ENCODE measurements at regions not wholly inside any gene's neighbourhood (a gene's known extent, or its start where the extent isn't known, plus 50 kb on each side); places are given as distances from the start of the nearest gene placed in this dataset.
A peak's percentile ranks its signal among the peaks of the same experiment; 100 is the strongest.

GRCh38 chr9:108626743-108627142 is 229.0 kb downstream of the ACTL7B start:
- TF ChIP-seq CTCF (conservative IDR thresholded peaks at IDR 0.05; ENCODE audit: low read depth): no peak
- no peak for DNase-seq (ENCODE audit: low spot score)
- no peak overlapping the region for H3K27ac ChIP-seq
- POLR2A ChIA-PET (ENCODE audit: low non-redundant PET): no interaction called here
- CTCF ChIA-PET: no interaction called here

GRCh38 chr9:108621991-108622855 is 233.6 kb downstream of the ACTL7B start:
- DNase-seq (ENCODE audit: low spot score): peak; percentile 85
- ChIA-PET POLR2A (ENCODE audit: low non-redundant PET) (no interaction called here), CTCF (no interaction called here)
- H3K27ac ChIP-seq: no peak overlapping the region
- no peak for TF ChIP-seq CTCF (conservative IDR thresholded peaks at IDR 0.05; ENCODE audit: low read depth)

- no peak for DNase-seq (ENCODE audit: low spot score)
- H3K27ac ChIP-seq: no peak overlapping the region
- TF ChIP-seq CTCF (conservative IDR thresholded peaks at IDR 0.05; ENCODE audit: low read depth): no peak
- CTCF ChIA-PET: no interaction called here
- POLR2A ChIA-PET (ENCODE audit: low non-redundant PET): no interaction called here
These were observed 235.0 kb downstream of the ACTL7B start for GRCh38 chr9:108620767-108621166.

GRCh38 chr9:108618906-108619550 is 236.8 kb downstream of the ACTL7B start:
- ChIA-PET POLR2A (ENCODE audit: low non-redundant PET) (no interaction called here), CTCF (no interaction called here)
- no peak for DNase-seq (ENCODE audit: low spot score)
- TF ChIP-seq CTCF (conservative IDR thresholded peaks at IDR 0.05; ENCODE audit: low read depth): no peak
- H3K27ac ChIP-seq: no peak overlapping the region

- ChIA-PET CTCF (no interaction called here), POLR2A (ENCODE audit: low non-redundant PET) (no interaction called here)
- DNase-seq (ENCODE audit: low spot score): no peak
- H3K27ac ChIP-seq: no peak overlapping the region
- TF ChIP-seq CTCF (conservative IDR thresholded peaks at IDR 0.05; ENCODE audit: low read depth): no peak
These were observed 238.1 kb downstream of the ACTL7B start for GRCh38 chr9:108617676-108618075.

GRCh38 chr9:108615152-108615551 is 240.6 kb downstream of the ACTL7B start:
- ChIA-PET CTCF (no interaction called here), POLR2A (ENCODE audit: low non-redundant PET) (no interaction called here)
- DNase-seq (ENCODE audit: low spot score): no peak
- H3K27ac ChIP-seq: no peak overlapping the region
- TF ChIP-seq CTCF (conservative IDR thresholded peaks at IDR 0.05; ENCODE audit: low read depth): no peak
